Nephron (organoid): ENCODE measurements at regions not wholly inside any gene's neighbourhood (a gene's known extent, or its start where the extent isn't known, plus 50 kb on each side); places are given as distances from the start of the nearest gene placed in this dataset.

ENCODE experiments used
- H3K27ac Mint-ChIP-seq, 3 experiments: 2 replicates each; pipeline ENCODE4 v1.8.0; 2020; ENCODE audit warnings: mixed read lengths in 3 of 3, mild to moderate bottlenecking in 2 of 3, moderate library complexity in 1 of 3
- H3K27me3 Mint-ChIP-seq: 2 replicates; pipeline ENCODE4 v1.8.0; 2021; ENCODE audit warnings: low read depth, mild to moderate bottlenecking, moderate library complexity, mixed read lengths
- H3K36me3 Mint-ChIP-seq: 2 replicates; pipeline ENCODE4 v1.8.0; 2020; ENCODE audit warnings: low read depth, mixed read lengths
- H3K4me1 Mint-ChIP-seq: 2 replicates; pipeline ENCODE4 v1.8.0; 2020; ENCODE audit warnings: mixed read lengths
- H3K4me3 Mint-ChIP-seq, 3 experiments: 2 replicates each; pipeline ENCODE4 v1.8.0; 2020; ENCODE audit warnings: mild to moderate bottlenecking in 3 of 3, mixed read lengths in 3 of 3, moderate library complexity in 2 of 3
- H3K9me3 Mint-ChIP-seq: 2 replicates; pipeline ENCODE4 v1.8.0; 2020; ENCODE audit warnings: mixed read lengths
- CTCF ChIP-seq, 3 experiments: fragments of 200-600 bp; sonication (generic); IDR thresholded peaks; one replicate each; pipeline ENCODE4 v1.5.0; 2021; ENCODE audit warnings: antibody characterized with exemption in 3 of 3; ENCODE audit not compliant: unreplicated experiment in 3 of 3

GRCh38 chr2:82797469-82797868 lies 1661.6 kb downstream of the SUCLG1 start:
- peaks cover 5% of the 10 kb centered on the region for H3K9me3 Mint-ChIP-seq
- H3K27ac Mint-ChIP-seq, result no peak overlapping the region
- H3K4me1 Mint-ChIP-seq, result no peaks in the 10 kb centered on the region
- TF ChIP-seq CTCF (IDR thresholded peaks at IDR 0.05; ENCODE audit: unreplicated experiment in 3 of 3), result no peak
- no peaks in the 10 kb centered on the region for H3K36me3 Mint-ChIP-seq
- H3K27me3 Mint-ChIP-seq, result no peaks in the 10 kb centered on the region
- H3K4me3 Mint-ChIP-seq, result no peak overlapping the region

- H3K27me3 Mint-ChIP-seq, result no peaks in the 10 kb centered on the region
- TF ChIP-seq CTCF (IDR thresholded peaks at IDR 0.05; ENCODE audit: unreplicated experiment in 3 of 3), result no peak
- no peak overlapping the region for H3K27ac Mint-ChIP-seq
- H3K4me3 Mint-ChIP-seq, result no peak overlapping the region
- peaks cover under 1% of the 10 kb centered on the region for H3K4me1 Mint-ChIP-seq
- no peaks in the 10 kb centered on the region for H3K36me3 Mint-ChIP-seq
- no peaks in the 10 kb centered on the region for H3K9me3 Mint-ChIP-seq
Measured at GRCh38 chr2:82796132-82796531, 1662.9 kb downstream of the SUCLG1 start.

- Mint-ChIP-seq H3K27me3 (no peaks in the 10 kb centered on the region), H3K4me1 (peaks cover 7% of the 10 kb centered on the region)
Measured at GRCh38 chr2:82795446-82795845, 1663.6 kb downstream of the SUCLG1 start.

GRCh38 chr2:82793711-82794435 lies 1665.2 kb downstream of the SUCLG1 start:
- no peak for TF ChIP-seq CTCF (IDR thresholded peaks at IDR 0.05; ENCODE audit: unreplicated experiment in 3 of 3)
- no peak overlapping the region for H3K4me3 Mint-ChIP-seq
- H3K27me3 Mint-ChIP-seq, result no peaks in the 10 kb centered on the region
- H3K27ac Mint-ChIP-seq, result no peak overlapping the region
- H3K36me3 Mint-ChIP-seq, result no peaks in the 10 kb centered on the region
- peaks cover 16% of the 10 kb centered on the region for H3K4me1 Mint-ChIP-seq
- H3K9me3 Mint-ChIP-seq, result no peaks in the 10 kb centered on the region

More at GRCh38 chr2:82795446-82795845, 1663.6 kb downstream of the SUCLG1 start:
- Mint-ChIP-seq H3K27ac (no peak overlapping the region), H3K4me3 (no peak overlapping the region), H3K9me3 (no peaks in the 10 kb centered on the region), H3K36me3 (no peaks in the 10 kb centered on the region)
- TF ChIP-seq CTCF (IDR thresholded peaks at IDR 0.05; ENCODE audit: unreplicated experiment in 3 of 3), result no peak

- H3K4me3 Mint-ChIP-seq, result no peak overlapping the region
- no peaks in the 10 kb centered on the region for H3K36me3 Mint-ChIP-seq
- no peak overlapping the region for H3K27ac Mint-ChIP-seq
- H3K9me3 Mint-ChIP-seq, result no peaks in the 10 kb centered on the region
- H3K4me1 Mint-ChIP-seq, result peaks cover 23% of the 10 kb centered on the region
- no peak for TF ChIP-seq CTCF (IDR thresholded peaks at IDR 0.05; ENCODE audit: unreplicated experiment in 3 of 3)
- no peaks in the 10 kb centered on the region for H3K27me3 Mint-ChIP-seq
Measured at GRCh38 chr2:82792316-82792715, 1666.8 kb downstream of the SUCLG1 start.
